Fibroblast of skin of left biceps (primary cell): ENCODE measurements at regions not wholly inside any gene's neighbourhood (a gene's known extent, or its start where the extent isn't known, plus 50 kb on each side); places are given as distances from the start of the nearest gene placed in this dataset.
"Not testable (repeated sequence)": the region's sequence is repeated elsewhere in the genome, so short reads cannot be mapped to it uniquely, and the experiment has no call there.

Experiments
- DNase-seq, 2 experiments: peaks; one replicate each; pipeline ENCODE4 v3.0.0-alpha.2; 2013; ENCODE audit warnings: low read depth in 2 of 2

- no peak for DNase-seq
Measured at GRCh38 chr4:105042451-105042850, 104.2 kb upstream of the TET2 start.

DNA sequence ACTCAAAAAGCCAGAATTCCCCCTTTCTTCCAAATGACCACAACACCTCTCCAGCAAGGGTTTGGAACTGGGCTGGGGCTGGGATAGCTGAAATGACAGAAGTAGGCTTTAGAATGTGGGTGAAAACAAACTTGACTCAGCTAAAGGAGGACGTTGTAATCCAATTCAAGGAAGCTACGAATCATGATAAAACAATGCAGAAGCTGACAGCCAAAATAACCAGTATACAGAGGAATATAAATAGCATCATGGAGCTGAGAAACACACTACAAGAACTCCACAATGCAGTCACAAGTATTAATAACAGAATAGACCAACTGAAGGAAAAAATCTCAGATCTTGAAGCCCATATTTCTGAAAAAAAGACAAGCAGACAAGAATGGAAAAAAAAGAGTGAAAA, 95.8 kb upstream of the TET2 start:
- DNase-seq = no peak

DNA sequence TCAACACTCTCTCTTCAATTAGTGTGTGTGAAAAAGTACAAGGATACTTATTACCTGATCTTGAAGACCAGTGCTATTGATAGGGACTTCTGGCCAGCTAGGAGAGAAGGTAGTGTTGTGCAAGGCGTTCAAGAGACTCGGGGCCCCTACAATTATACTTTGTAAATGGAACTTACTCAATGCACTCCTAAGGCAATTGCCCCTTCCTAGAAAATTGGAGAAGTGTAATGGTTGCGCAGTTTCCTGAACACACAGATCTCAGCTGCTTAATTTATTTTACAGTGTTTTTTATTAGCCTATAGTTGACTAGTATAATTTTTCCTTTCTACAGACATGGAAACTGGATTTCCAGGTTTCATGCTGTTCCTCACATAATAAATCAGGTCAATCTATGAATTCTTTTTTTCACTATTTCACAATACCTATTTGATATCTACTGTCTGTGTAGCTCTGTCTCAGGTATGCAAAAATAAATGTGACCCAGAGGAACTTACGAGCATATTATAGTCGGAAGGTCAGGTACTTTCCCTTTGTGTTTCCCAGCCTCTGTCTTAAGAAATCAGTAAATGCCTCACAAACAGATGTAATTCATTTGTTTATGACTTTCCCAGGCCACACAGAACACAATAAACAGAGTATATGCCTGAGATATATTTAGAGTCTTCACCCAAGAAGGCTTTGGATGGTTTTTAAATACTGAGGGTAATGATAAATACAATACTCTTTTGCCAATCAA, 89.1 kb upstream of the TET2 start:
- no peak for DNase-seq

- no peak for DNase-seq
Measured at GRCh38 chr4:105058177-105058812, 88.4 kb upstream of the TET2 start.

DNA sequence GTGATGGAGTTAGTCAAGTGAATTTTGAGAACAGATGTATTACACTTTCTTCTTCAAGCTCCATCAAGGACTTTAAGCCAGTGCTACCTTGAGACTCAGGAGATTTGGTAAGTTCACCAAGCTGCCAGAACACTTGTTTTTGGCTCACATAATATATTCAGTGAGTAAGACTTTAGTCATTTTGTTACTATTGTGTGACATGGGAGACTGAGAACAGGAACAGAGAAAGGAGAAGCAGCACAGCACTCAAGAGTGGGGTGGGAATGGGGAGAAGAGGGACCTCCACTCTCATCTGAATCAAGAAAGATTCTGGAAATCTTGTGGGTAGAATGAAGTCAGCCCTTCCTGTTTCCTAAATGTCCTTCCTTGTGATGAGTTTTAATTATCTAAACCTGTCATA, 87.3 kb upstream of the TET2 start:
- DNase-seq = no peak

DNA sequence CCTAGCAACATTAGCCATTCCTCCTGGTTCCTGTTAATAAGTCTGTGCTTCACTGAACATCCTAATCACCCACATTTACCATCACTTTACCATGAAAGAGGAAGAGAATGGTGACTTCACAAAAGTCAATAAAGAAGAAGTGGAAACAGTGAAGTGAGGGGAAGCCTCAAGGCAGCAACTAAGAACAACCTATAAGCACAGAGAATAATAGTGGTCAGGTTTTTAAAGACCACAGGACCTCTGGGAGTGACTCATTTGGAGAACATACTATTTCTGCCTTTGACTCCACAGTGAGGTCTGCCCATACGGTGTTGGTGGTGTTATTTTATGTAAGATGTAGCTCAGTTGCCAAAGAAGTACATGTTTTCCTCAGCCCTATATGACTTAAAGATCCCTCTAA, 86.0 kb upstream of the TET2 start:
- DNase-seq = no peak

GRCh38 chr4:105061136-105061696, 85.5 kb upstream of the TET2 start:
- no peak for DNase-seq

- DNase-seq = no peak
Measured at GRCh38 chr4:105061731-105062130, 84.9 kb upstream of the TET2 start.

DNA sequence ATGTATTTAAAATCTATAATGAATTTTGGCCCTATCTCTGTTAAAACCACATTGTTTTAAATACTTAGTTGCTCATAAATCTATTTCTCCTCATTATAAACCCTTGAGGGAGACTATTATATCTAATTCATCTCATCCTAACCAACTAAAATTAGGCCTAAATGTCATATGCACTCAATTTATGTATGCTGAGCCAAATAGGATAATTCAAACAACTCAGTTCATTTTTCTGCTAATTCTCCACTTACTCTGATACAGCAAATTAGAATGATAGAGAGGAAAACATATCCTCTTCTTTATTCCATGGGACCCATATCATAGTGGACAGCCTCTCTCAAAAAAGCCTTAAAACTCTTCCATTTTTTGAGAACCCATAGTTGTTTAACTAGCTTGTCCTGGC, 80.3 kb upstream of the TET2 start:
- no peak for DNase-seq

GRCh38 chr4:105067431-105067830, 79.2 kb upstream of the TET2 start:
- no peak for DNase-seq

GRCh38 chr4:105067946-105068345, 78.7 kb upstream of the TET2 start:
- no peak for DNase-seq

GRCh38 chr4:105068516-105068915, 78.2 kb upstream of the TET2 start:
- DNase-seq = no peak

DNA sequence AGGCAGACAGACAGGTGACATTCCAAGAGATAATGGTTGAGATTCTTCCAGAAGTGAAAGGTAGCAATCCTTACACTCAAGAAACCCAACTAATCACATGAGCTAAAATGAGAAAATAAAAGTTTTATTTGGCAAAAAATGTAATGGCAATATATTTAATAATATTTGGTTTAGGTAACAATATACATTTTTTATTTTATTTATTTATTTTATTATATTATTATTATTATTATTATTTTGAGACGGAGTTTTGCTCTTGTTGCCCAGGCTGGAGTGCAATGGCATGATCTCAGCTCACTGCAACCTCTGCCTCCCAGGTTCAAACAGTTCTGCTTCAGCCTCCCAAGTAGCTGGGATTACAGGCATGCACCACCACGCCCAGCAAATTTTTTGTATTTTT, 74.6 kb upstream of the TET2 start:
- DNase-seq = not testable (repeated sequence)

DNA sequence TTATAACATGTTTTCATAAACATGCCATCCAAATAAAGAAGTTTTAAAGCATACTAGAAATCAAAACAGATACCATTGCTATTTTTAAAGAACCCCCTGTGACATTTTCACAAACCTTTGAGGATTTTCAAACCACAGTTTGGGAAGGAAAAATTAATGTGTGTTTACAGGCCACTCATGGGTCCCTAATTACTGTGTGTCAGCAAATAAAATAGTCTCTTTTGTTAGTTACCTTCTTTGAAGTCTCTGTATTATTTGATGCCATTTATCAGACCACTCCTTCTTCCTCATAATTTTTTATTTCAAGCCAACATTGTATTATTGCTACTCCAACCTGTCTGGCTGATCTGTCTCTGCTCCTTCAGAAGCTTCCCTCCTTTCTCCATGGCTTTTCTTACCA, 72.6 kb upstream of the TET2 start:
- DNase-seq = no peak

DNA sequence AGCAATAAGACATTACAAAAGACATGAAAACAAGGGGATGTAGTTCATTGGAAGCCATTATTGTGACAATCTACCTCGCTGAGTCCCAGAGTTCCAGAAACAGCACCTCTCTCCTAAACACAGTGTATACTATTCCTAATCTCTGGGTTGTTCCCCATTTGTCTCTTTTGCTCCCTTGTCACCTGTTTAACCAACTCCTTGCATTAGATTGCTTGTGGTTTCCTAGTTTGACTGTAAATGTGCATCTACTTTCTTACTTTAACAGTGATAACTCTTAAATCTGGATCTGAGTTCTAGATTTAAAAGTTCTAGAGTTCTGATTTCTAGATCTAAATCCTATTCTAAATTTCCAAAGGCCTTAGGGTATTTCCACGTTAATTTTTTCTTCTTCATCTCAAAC, 71.6 kb upstream of the TET2 start:
- no peak for DNase-seq

DNA sequence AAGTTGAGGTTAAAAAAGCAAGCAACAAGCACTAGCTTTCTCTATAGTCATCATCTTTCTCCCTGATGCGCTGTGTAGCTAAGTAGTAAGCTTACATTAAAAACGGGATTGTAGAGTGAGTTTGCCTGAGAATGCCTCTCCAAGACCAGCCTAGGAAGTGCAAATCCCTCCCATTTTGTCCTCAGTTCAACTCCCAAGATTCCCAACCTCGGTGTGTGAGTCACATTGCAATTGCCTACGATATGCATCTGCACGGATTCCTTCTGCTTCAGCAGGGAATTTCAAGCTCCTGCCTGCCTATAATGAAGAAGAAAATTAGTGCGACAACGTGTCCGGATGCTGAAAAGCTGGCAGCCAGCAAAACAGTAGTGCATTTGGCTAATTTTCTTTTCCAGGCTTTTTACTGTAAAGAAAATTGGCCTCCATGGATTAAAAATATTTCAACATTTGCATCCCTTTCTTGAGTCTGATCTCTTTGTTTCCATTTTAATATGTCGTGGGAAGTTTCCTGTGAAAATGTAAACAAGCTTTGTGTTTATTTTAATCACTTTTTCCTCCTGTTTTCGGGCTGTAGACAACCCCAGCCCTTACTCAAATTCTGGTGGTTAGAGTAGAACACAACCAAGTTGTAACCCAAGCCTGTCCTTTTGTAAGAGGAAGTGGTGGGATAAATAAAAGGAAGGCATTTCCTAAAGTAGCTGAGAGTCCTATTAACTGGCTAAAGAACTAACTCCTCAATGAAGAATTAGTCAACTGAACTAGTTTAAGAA, 58.4 kb upstream of the TET2 start:
- peak; percentile 89 to 90 for DNase-seq

DNA sequence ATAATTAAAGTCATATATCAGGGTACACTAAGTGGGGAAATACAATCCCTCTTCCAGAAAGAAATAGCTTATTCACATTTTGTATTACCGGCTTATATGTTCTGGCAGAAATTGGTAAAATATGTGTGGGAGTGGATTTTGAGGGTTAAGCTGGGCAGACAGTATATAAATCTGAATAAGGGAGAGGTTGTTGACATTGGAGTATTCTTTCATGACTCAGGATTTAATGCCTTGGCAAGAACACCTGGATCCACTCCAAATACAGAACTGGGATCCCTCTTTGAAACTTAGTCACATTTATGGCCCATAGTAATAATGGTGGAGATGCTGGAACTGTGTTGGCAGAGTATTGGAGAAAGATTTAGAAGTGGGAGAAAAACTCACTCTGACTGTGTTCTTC, 54.3 kb upstream of the TET2 start:
- peak; percentile 87 to 88 for DNase-seq

- peak; percentile 29 to 34 for DNase-seq
Measured at GRCh38 chr4:105092768-105093167, 53.9 kb upstream of the TET2 start.

DNA sequence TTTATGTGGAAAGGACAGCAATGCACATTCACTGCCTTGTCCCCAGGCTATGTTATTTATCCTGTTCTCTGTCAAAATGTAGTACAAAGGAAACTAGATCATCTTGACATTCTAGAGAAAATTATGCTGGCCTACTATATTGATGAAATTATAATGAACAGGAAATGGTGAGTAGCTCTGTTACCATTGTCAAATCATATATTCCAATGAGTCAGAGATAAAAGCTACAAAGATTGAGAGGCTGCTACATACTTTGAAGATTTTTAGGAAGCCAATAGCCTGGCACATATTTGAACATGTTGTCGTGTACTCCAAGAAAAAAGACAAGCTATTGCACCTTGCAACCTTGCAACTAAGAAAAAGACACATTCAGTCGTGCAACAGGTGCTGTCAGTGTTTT, 52.7 kb upstream of the TET2 start:
- DNase-seq = no peak
